GM18505 (cell line): ENCODE measurements at regions not wholly inside any gene's neighbourhood (a gene's known extent, or its start where the extent isn't known, plus 50 kb on each side); places are given as distances from the start of the nearest gene placed in this dataset.
"Not testable (repeated sequence)": the region's sequence is repeated elsewhere in the genome, so short reads cannot be mapped to it uniquely, and the experiment has no call there.

Experiments used
- ATAC-seq: cut with Tn5 transposase; IDR thresholded peaks from one replicate; pipeline ENCODE4 v1.9.1; 2021; ENCODE audit not compliant: unreplicated experiment
- POLR2A ChIP-seq: IDR thresholded peaks from 4 replicates; pipeline ENCODE4 v1.6.1; 2011; ENCODE audit warnings: borderline replicate concordance; ENCODE audit not compliant: insufficient read depth, insufficient read length; ENCODE audit errors: extremely low read depth

DNA sequence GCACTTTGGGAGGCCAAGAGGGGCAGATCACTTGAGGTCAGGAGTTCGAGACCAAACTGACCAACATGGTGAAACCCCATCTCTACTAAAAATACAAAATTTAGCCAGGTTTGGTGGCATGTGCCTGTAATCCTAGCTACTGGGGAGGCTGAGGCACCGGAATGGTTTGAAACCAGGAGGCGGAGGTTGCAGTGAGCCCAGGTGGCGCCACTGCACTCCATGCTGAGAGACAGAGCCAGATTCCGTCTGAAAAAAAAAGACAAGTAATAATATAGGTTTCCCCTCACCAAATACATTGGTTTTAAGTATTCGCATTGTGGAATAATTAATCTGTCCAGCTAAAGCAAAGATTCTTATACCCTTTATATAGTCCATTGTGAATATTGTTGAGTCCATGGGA, 1544.6 kb downstream of the OLFM4 start:
- no peak for TF ChIP-seq POLR2A
- no peak for ATAC-seq

DNA sequence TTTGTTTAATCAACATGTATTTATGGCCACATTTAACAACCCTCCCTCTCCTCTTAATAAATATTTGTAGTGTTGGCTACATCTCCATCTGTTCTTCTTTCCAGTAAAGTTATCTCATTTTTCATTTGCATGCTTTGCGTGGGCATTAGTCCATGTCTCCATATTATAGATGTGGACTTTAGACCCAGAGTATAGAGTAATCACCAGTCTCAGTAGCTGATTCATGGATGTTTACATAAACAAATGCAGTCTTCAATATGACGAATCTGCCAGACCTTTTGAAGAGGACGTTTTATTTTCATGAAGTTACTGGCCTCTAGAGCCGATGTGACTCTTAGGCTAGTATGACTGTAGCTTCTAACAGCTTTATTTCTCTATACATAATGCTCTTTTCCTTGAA, 1546.2 kb downstream of the OLFM4 start:
- no peak for ATAC-seq
- no peak for TF ChIP-seq POLR2A

DNA sequence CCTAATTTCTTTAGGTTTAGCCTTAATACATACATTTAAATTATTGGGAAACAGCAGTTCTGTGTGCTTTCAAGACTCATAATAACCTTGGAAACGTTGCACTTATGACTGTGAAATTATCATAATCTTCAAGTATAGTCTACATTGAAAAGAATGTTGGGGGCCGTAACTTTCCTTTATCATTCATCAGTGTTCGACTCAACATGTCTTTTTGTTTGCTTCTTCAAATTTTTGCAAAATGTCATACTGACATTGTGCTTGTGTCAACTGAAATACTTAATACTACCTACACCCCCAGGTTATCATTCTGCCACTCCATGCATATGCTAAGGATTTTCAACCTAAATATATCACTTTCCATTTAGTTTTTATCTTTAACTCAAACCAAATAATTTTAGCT, 1562.9 kb downstream of the OLFM4 start:
- ATAC-seq = no peak
- no peak for TF ChIP-seq POLR2A

DNA sequence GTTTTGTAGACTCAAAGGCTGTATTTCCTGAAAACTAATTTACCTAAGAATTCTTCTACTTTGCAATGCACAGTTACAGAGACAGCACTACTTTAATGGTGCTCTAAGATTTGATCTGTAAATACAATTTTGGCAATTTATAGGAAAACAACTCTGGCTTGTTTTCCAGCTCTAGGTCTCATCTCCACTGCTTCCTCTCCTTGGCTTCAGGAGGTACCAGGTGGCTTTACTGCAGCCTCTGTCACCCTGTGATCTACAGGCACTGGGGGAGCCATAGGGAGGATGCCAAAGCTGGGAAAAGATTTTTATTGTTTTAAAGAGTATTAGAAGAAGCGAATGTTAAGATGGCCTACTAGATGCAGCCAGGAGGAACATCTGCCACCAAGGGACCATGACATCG, 1563.6 kb downstream of the OLFM4 start:
- no peak for TF ChIP-seq POLR2A
- no peak for ATAC-seq

DNA sequence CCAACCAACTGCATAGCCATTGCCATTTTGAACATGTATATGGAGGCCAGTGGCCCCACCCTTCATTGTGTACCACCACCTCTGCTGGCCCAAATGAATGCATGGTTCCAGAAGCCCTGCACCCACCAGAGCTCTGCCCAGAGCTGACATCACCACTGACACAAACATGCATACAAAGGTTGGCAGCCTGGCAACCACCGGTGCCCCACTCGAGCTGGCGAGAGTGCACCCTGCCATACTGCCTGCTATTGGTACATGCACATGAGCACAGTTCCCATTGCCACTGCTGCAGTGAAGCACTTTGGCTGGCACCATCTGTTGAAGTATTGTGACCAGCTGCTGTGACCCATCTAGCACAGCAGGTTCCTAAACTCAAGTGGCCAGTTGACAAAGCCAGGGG, 1564.9 kb downstream of the OLFM4 start:
- no peak for TF ChIP-seq POLR2A
- no peak for ATAC-seq

DNA sequence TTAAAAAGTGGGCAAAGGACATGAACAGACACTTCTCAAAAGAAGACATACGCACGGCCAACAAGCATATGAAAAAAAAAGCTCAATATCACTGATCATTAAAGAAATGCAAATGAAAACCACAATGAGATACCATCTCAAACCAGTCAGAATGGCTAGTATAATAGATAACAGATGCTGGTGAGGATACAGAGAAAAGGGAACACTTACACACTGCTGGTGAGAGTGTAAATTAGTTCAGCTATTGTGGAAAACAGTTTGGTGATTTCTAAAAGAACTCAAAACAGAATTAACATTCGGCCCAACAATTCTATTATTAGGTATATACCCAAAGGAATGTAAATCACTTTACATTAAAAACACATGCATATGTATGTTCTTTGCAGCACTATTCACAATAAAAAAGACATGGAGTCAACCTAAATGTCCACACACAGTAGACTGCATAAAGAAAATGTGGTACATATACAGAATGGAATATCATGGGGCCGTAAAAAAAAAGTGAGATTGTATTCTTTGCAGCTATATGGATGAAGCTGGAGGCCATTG, 1569.0 kb downstream of the OLFM4 start:
- no peak for TF ChIP-seq POLR2A
- no peak for ATAC-seq

DNA sequence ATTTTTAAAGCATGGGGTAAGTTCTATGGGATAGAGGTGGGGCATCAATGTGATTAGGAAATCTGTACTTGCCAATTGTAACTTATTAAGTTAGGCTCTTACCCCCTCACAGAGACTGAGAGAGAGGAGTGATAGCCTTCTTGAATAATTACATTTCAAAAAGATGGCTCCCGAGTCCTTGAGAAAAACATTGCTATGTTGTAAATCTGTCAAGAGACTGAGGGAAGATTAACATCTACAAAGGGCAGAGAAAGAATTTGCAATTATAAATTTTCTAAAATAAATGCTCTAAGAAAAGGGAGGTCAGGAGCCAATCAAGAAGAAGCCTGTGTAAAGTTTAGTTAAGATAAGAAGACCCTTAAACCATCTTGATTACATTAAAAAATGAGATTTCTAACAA, 1570.8 kb downstream of the OLFM4 start:
- no peak for TF ChIP-seq POLR2A
- ATAC-seq = no peak

DNA sequence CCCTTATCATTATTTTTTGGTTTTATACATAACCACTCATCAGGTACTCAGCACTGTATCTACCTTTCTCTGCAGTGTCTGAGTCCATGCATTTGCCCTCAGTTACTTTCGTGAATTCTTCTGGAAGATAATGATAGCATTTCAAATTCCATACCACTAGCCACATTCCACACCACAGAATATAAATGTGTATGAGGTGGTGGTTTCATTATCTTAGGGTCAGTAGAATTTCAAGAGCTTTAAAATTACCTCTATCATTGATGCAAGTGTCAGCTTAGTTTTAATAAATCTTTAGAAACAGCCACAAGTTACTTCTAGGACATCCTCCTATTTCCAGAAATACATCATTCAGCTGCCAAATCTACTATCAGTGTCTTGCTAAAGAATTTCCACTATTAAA, 1578.3 kb downstream of the OLFM4 start:
- ATAC-seq = no peak
- TF ChIP-seq POLR2A = no peak

DNA sequence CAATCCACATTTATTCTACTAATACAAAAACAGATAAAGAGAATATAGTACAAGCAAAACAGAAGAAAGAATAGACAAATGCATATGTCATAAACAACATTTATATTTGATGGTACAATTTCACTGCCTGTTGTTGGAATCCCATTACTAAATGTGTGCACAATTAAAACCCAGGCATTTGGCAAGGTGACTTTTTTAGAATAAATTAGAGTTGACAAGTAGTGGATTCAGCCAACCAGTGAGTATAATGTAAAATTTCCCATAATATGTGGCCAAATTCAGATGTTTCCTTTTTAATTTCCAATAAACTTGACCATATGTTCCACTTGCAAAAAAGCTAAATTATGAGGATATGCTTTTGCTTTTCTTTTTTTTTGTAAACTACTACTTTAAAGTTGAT, 1578.8 kb downstream of the OLFM4 start:
- no peak for ATAC-seq
- TF ChIP-seq POLR2A = no peak

DNA sequence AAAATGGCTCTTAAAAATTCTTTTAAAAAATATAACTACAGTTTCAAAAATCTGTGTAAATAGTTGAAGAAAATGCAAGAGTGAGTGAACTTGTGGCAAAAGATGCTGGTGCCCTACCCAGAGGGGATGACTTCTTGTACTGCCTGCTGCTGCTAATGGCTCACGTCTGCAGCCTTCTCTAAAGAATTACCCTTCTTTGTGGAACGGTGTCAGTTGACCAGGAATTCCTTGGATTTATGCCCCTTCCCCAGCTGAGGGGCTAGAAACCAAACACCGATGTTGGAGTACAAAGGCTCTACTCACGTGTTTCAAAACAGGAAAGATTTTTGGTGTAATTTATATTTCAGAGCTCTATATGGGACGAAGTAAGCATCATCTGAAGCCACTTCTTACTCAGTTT, 1582.8 kb downstream of the OLFM4 start:
- ATAC-seq = no peak
- no peak for TF ChIP-seq POLR2A

DNA sequence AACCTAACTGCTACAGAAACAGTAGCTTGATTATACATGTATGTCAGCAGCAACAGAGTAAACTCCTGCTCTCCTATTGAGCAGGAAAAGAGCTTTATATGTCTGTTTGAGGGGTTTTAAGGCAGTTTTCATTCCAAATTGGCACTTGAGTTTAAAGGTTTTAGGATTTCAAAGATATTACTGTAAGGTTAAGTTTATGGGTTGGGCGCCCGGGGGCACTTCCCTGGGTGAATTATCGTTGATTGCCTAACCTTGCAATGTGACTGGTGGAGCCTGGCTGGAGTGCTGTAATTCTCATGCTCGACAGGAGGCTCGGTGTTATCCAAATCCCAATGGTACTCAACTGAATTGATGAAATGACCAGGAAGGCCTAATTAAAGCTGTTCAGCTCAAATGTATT, 1586.1 kb downstream of the OLFM4 start:
- no peak for TF ChIP-seq POLR2A
- no peak for ATAC-seq

DNA sequence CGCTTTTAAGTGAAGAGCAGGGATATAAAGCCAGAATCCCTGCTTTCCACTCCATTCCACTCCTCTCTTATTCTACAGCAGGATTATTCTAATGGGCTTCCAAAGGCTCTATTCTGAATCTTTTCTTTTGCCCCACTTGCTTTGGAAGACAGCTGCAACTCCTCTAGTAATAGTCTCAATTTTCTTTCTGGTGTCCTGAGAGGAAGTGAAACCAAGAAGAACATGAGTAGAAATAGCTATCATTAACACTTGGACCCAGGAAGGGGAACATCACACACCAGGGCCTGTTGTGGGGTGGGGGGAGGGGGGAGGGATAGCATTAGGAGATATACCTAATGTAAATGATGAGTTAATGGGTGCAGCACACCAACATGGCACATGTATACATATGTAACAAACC, 1597.9 kb downstream of the OLFM4 start:
- not testable (repeated sequence) for ATAC-seq

DNA sequence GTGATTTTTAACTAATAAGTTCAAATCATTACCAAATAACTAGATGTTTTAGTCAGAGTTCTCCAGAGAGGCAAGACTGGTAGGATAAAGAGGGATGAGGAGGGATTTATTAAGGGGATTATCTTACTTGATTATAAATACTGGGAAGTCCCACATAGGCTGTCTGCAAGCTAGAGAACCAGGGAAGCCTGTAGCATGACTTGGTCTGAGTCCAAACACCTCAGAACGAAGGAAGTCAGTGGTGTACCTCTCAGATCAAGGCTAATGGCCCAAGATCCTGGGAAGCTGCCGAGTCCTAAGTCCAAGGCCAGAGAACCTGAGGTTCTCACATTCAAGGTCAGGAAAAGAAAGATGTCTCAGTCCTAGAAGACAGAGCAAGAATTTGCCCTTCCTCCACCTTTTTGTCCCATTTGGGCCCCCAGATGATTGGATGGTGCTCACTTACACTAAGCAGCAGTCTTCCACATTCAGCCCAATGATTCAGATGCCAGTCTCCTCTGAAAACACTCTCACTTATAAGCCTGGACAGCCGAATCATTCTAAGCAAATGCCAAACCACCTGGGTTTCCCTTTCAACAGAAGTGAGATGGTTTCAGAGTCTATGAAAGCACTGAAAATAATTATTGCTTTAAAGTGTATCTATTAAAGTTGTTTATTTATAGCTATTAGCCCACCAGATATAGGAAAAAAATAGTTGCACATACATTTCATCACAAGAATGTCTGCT, 1599.2 kb downstream of the OLFM4 start:
- ATAC-seq = no peak
- no peak for TF ChIP-seq POLR2A

DNA sequence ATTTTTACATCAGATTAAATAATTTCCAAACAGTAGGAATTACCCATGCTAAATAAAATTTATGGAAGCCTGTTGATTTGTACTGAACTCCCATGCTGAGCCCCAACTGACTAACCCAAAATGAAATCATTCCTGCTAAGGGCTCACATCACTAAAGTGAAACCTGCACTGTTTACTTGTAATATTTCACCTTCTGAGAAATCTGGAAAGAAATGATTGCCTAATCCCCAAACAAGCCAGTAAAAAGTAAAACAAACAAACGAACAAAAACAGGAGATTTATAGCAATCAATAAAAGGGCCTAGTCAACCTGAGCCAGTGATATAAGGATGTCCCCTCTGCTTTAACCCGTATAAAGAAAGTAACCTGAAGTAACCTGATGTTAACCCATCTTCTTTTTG, 1599.8 kb downstream of the OLFM4 start:
- TF ChIP-seq POLR2A = no peak
- ATAC-seq = no peak

DNA sequence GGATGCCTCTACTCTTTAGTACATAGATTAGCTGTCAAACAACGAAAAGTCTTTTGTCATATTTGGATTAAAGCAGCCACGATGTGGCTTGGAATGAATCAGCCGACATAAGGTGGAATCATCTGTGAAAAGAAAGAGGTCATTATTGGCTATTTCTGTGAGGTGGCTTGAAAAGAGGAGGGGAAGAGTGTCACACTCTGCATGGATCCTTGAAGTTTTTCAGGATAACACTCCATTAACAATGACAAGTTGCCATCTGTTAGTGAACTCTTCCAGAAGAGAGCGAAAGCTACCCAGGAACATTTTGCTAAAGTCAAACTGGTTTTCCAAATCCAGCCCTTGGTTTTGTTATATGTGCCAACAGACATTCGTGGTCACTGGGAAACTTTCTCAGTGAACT, 1604.8 kb downstream of the OLFM4 start:
- no peak for TF ChIP-seq POLR2A
- no peak for ATAC-seq
